Tibial nerve (tissue), 4 donors: ENCODE measurements at regions not wholly inside any gene's neighbourhood (a gene's known extent, or its start where the extent isn't known, plus 50 kb on each side); places are given as distances from the start of the nearest gene placed in this dataset.

Experiments
- EP300 ChIP-seq, 2 donors: sonication (generic); formaldehyde crosslinking; IDR thresholded peaks; one replicate each; pipeline ENCODE4 v1.6.1; 2017; ENCODE audit warnings: antibody characterized with exemption in 2 of 2, mild to moderate bottlenecking in 1 of 2
- POLR2A ChIP-seq, 2 donors: fragments of 450-650 bp; IDR thresholded peaks; one replicate each; pipeline ENCODE4 v1.6.1; 2017; ENCODE audit warnings: antibody characterized with exemption in 2 of 2, mild to moderate bottlenecking in 2 of 2, moderate library complexity in 2 of 2
- TF ChIP-seq, protein P1 (sequence below), 5 experiments: fragments of 200-600 bp in 3 of 5; fragments of 450-650 bp in 2 of 5; sonication (generic) in 3 of 5; IDR thresholded peaks; one replicate each; pipeline ENCODE4 v1.5.1; 2016 to 2019; ENCODE audit warnings: antibody characterized with exemption in 5 of 5, mild to moderate bottlenecking in 3 of 5, moderate library complexity in 2 of 5

DNA sequence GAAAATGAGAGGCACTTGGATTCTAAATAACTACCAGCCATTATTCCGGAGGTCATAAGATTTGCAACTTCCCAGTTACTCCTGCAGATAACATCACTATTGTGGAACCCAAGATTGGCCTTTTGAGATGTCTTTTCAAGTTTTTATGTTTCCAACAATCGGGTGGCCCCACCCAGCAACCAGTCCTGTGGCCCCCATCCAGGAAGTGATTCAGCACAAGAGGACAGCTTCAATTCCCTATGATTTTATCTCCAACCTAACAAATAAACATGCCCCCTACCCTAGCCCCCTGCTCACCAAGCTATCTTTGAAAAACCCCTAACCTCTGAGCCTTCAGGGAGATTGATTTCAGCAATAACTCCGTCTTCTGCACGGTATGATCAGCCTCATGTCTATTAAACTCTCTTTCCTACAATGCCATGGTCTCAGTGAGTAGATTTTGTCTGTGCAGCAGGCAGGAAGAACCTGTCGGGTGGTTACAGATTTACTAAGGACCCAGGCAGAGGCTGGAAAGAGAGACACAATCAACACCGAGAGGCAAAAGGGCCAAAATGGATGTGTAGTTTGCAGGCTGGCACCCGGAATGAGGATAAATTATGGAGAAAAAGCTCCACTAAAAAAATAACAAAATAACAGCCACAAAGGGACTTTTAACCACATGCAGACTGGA lies 83.9 kb upstream of the UNC5B start:
- TF ChIP-seq, protein P1, sequence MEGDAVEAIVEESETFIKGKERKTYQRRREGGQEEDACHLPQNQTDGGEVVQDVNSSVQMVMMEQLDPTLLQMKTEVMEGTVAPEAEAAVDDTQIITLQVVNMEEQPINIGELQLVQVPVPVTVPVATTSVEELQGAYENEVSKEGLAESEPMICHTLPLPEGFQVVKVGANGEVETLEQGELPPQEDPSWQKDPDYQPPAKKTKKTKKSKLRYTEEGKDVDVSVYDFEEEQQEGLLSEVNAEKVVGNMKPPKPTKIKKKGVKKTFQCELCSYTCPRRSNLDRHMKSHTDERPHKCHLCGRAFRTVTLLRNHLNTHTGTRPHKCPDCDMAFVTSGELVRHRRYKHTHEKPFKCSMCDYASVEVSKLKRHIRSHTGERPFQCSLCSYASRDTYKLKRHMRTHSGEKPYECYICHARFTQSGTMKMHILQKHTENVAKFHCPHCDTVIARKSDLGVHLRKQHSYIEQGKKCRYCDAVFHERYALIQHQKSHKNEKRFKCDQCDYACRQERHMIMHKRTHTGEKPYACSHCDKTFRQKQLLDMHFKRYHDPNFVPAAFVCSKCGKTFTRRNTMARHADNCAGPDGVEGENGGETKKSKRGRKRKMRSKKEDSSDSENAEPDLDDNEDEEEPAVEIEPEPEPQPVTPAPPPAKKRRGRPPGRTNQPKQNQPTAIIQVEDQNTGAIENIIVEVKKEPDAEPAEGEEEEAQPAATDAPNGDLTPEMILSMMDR (IDR thresholded peaks at IDR 0.05), result no peak
- TF ChIP-seq POLR2A (IDR thresholded peaks at IDR 0.05) (no peak), EP300 (IDR thresholded peaks at IDR 0.05) (no peak)
